H1 (cell line): ENCODE measurements at regions not wholly inside any gene's neighbourhood (a gene's known extent, or its start where the extent isn't known, plus 50 kb on each side); places are given as distances from the start of the nearest gene placed in this dataset.

Experiments
- BACH1 ChIP-seq: IDR thresholded peaks from 2 replicates; pipeline ENCODE4 v1.6.1; 2012; ENCODE audit warnings: low read length, improper control_type of control experiment
- BCL11A ChIP-seq, 2 experiments: IDR thresholded peaks; one replicate each; pipeline ENCODE4 v1.6.1; 2011; ENCODE audit warnings: low read depth in 2 of 2, low read length in 2 of 2, mild to moderate bottlenecking in 2 of 2
- CHD1 ChIP-seq: IDR thresholded peaks from 2 replicates; pipeline ENCODE4 v1.6.1; 2012; ENCODE audit warnings: low read depth, low read length, improper control_type of control experiment
- EZH2 ChIP-seq: fragments of 200-600 bp; sonication (generic); IDR thresholded peaks from 2 replicates; pipeline ENCODE4 v1.7.1; 2012; ENCODE audit warnings: low read depth, mild to moderate bottlenecking, moderate library complexity, low read length, inconsistent platforms; ENCODE audit not compliant: severe bottlenecking
- HDAC6 ChIP-seq: IDR thresholded peaks from one replicate; pipeline ENCODE4 v1.7.1; 2012; ENCODE audit warnings: low read depth, mild to moderate bottlenecking, inconsistent platforms, low read length, moderate library complexity
- KDM5A ChIP-seq: fragments of 200-600 bp; IDR thresholded peaks from 2 replicates; pipeline ENCODE4 v1.7.1; 2012; ENCODE audit warnings: mild to moderate bottlenecking, low read length, inconsistent platforms, mixed read lengths
- NRF1 ChIP-seq: IDR thresholded peaks from 2 replicates; pipeline ENCODE4 v1.6.1; 2011; ENCODE audit warnings: mild to moderate bottlenecking, low read depth, low read length, improper control_type of control experiment

GRCh38 chr21:35346697-35347096 lies 297.6 kb upstream of the RUNX1 start (continued):
- TF ChIP-seq EZH2 = no peak
- no peak for TF ChIP-seq BACH1
- no peak for TF ChIP-seq BCL11A (IDR thresholded peaks at IDR 0.05; ENCODE audit: low read depth in 2 of 2, low read length in 2 of 2)
- TF ChIP-seq NRF1 = no peak
- no peak for TF ChIP-seq KDM5A
- TF ChIP-seq HDAC6 = no peak
- TF ChIP-seq CHD1 = no peak
